Activated T-cell treated with anti-CD3 and anti-CD28 coated beads, Interleukin-2, amount 50 U/mL, for 24 hours (primary cell): ENCODE measurements at regions not wholly inside any gene's neighbourhood (a gene's known extent, or its start where the extent isn't known, plus 50 kb on each side); places are given as distances from the start of the nearest gene placed in this dataset.
"Not testable (repeated sequence)": the region's sequence is repeated elsewhere in the genome, so short reads cannot be mapped to it uniquely, and the experiment has no call there.

Experiments used
- DNase-seq: peaks from one replicate; pipeline ENCODE4 v3.0.0-alpha.2; 2020
- H3K27ac Mint-ChIP-seq: 2 replicates; pipeline ENCODE4 v1.8.0; 2020; ENCODE audit warnings: mild to moderate bottlenecking, mixed read lengths
- H3K27me3 Mint-ChIP-seq: 2 replicates; pipeline ENCODE4 v1.8.0; 2020; ENCODE audit warnings: mixed read lengths
- H3K36me3 Mint-ChIP-seq: 2 replicates; pipeline ENCODE4 v1.8.0; 2020; ENCODE audit warnings: low read depth, mixed read lengths
- H3K4me1 Mint-ChIP-seq: 2 replicates; pipeline ENCODE4 v1.8.0; 2020; ENCODE audit warnings: low read depth, mixed read lengths
- H3K4me3 Mint-ChIP-seq: 2 replicates; pipeline ENCODE4 v1.8.0; 2020; ENCODE audit warnings: mild to moderate bottlenecking, moderate library complexity, mixed read lengths
- H3K9me3 Mint-ChIP-seq: 2 replicates; pipeline ENCODE4 v1.8.0; 2020; ENCODE audit warnings: mixed read lengths

GRCh38 chr3:182149594-182149993 lies 437.9 kb downstream of the SOX2 start:
- H3K27me3 Mint-ChIP-seq: no peaks in the 10 kb centered on the region
- no peak overlapping the region for H3K27ac Mint-ChIP-seq
- H3K4me1 Mint-ChIP-seq: no peaks in the 10 kb centered on the region
- H3K4me3 Mint-ChIP-seq: no peak overlapping the region
- no peaks in the 10 kb centered on the region for H3K36me3 Mint-ChIP-seq
- peaks cover 15% of the 10 kb centered on the region for H3K9me3 Mint-ChIP-seq
- DNase-seq: no peak

GRCh38 chr3:182156326-182156725 lies 444.6 kb downstream of the SOX2 start:
- H3K36me3 Mint-ChIP-seq, DNase-seq, H3K4me3 Mint-ChIP-seq, H3K9me3 Mint-ChIP-seq, H3K4me1 Mint-ChIP-seq, H3K27ac Mint-ChIP-seq, H3K27me3 Mint-ChIP-seq: not testable (repeated sequence)

- DNase-seq: no peak
- H3K36me3 Mint-ChIP-seq: no peaks in the 10 kb centered on the region
- no peak overlapping the region for H3K4me3 Mint-ChIP-seq
- no peak overlapping the region for H3K27ac Mint-ChIP-seq
- H3K27me3 Mint-ChIP-seq: no peaks in the 10 kb centered on the region
- H3K4me1 Mint-ChIP-seq: no peaks in the 10 kb centered on the region
- no peaks in the 10 kb centered on the region for H3K9me3 Mint-ChIP-seq
Measured at GRCh38 chr3:182165234-182165633, 453.5 kb downstream of the SOX2 start.

GRCh38 chr3:182172534-182172933 lies 460.8 kb downstream of the SOX2 start:
- Mint-ChIP-seq H3K4me1 (no peaks in the 10 kb centered on the region), H3K4me3 (no peak overlapping the region), H3K27me3 (no peaks in the 10 kb centered on the region)

GRCh38 chr3:182178488-182179200 lies 466.9 kb downstream of the SOX2 start:
- Mint-ChIP-seq H3K27ac (no peak overlapping the region), H3K27me3 (no peaks in the 10 kb centered on the region), H3K4me1 (no peaks in the 10 kb centered on the region), H3K4me3 (no peak overlapping the region), H3K9me3 (no peaks in the 10 kb centered on the region), H3K36me3 (no peaks in the 10 kb centered on the region)
- DNase-seq: no peak

More at GRCh38 chr3:182172534-182172933, 460.8 kb downstream of the SOX2 start:
- no peak for DNase-seq
- Mint-ChIP-seq H3K9me3 (no peaks in the 10 kb centered on the region), H3K36me3 (no peaks in the 10 kb centered on the region), H3K27ac (no peak overlapping the region)

- H3K27me3 Mint-ChIP-seq: no peaks in the 10 kb centered on the region
- H3K36me3 Mint-ChIP-seq: no peaks in the 10 kb centered on the region
- H3K4me3 Mint-ChIP-seq: no peak overlapping the region
- no peak for DNase-seq
- no peaks in the 10 kb centered on the region for H3K9me3 Mint-ChIP-seq
- H3K4me1 Mint-ChIP-seq: no peaks in the 10 kb centered on the region
- no peak overlapping the region for H3K27ac Mint-ChIP-seq
Measured at GRCh38 chr3:182179631-182180030, 467.9 kb downstream of the SOX2 start.

- Mint-ChIP-seq H3K9me3 (no peaks in the 10 kb centered on the region), H3K4me1 (no peaks in the 10 kb centered on the region), H3K27ac (no peak overlapping the region), H3K4me3 (no peak overlapping the region), H3K27me3 (no peaks in the 10 kb centered on the region), H3K36me3 (no peaks in the 10 kb centered on the region)
- no peak for DNase-seq
Measured at GRCh38 chr3:182180654-182181385, 469.1 kb downstream of the SOX2 start.

GRCh38 chr3:182182531-182182968 lies 470.8 kb downstream of the SOX2 start:
- Mint-ChIP-seq H3K4me3 (no peak overlapping the region), H3K27ac (no peak overlapping the region), H3K36me3 (no peaks in the 10 kb centered on the region), H3K9me3 (no peaks in the 10 kb centered on the region), H3K27me3 (no peaks in the 10 kb centered on the region), H3K4me1 (no peaks in the 10 kb centered on the region)
- no peak for DNase-seq

- no peaks in the 10 kb centered on the region for H3K36me3 Mint-ChIP-seq
- H3K27me3 Mint-ChIP-seq: no peaks in the 10 kb centered on the region
- H3K9me3 Mint-ChIP-seq: no peaks in the 10 kb centered on the region
- DNase-seq: no peak
- H3K4me3 Mint-ChIP-seq: no peak overlapping the region
- no peak overlapping the region for H3K27ac Mint-ChIP-seq
- no peaks in the 10 kb centered on the region for H3K4me1 Mint-ChIP-seq
Measured at GRCh38 chr3:182183716-182184430, 472.1 kb downstream of the SOX2 start.

- Mint-ChIP-seq H3K4me1 (no peaks in the 10 kb centered on the region), H3K9me3 (no peaks in the 10 kb centered on the region), H3K27ac (no peak overlapping the region), H3K36me3 (no peaks in the 10 kb centered on the region), H3K4me3 (no peak overlapping the region), H3K27me3 (no peaks in the 10 kb centered on the region)
- no peak for DNase-seq
Measured at GRCh38 chr3:182185313-182185712, 473.6 kb downstream of the SOX2 start.

- H3K4me3 Mint-ChIP-seq: no peak overlapping the region
- H3K9me3 Mint-ChIP-seq: no peaks in the 10 kb centered on the region
- no peaks in the 10 kb centered on the region for H3K36me3 Mint-ChIP-seq
- no peaks in the 10 kb centered on the region for H3K4me1 Mint-ChIP-seq
- DNase-seq: no peak
- H3K27ac Mint-ChIP-seq: no peak overlapping the region
- no peaks in the 10 kb centered on the region for H3K27me3 Mint-ChIP-seq
Measured at GRCh38 chr3:182190056-182190455, 478.3 kb downstream of the SOX2 start.

- Mint-ChIP-seq H3K36me3 (no peaks in the 10 kb centered on the region), H3K4me1 (no peaks in the 10 kb centered on the region), H3K27me3 (no peaks in the 10 kb centered on the region), H3K9me3 (no peaks in the 10 kb centered on the region), H3K27ac (no peak overlapping the region), H3K4me3 (no peak overlapping the region)
- DNase-seq: no peak
Measured at GRCh38 chr3:182198345-182198744, 486.6 kb downstream of the SOX2 start.

GRCh38 chr3:182201456-182202168 lies 489.9 kb downstream of the SOX2 start:
- no peak overlapping the region for H3K27ac Mint-ChIP-seq
- no peak overlapping the region for H3K4me3 Mint-ChIP-seq
- no peak for DNase-seq
- H3K4me1 Mint-ChIP-seq: no peaks in the 10 kb centered on the region
- H3K36me3 Mint-ChIP-seq: no peaks in the 10 kb centered on the region
- H3K27me3 Mint-ChIP-seq: no peaks in the 10 kb centered on the region
- no peaks in the 10 kb centered on the region for H3K9me3 Mint-ChIP-seq

- Mint-ChIP-seq H3K36me3 (no peaks in the 10 kb centered on the region), H3K4me1 (no peaks in the 10 kb centered on the region), H3K27me3 (no peaks in the 10 kb centered on the region), H3K27ac (no peak overlapping the region), H3K9me3 (no peaks in the 10 kb centered on the region), H3K4me3 (no peak overlapping the region)
- no peak for DNase-seq
Measured at GRCh38 chr3:182212479-182213076, 500.9 kb downstream of the SOX2 start.
